ENCODE measurements at regions not wholly inside any gene's neighbourhood (a gene's known extent, or its start where the extent isn't known, plus 50 kb on each side); places are given as distances from the start of the nearest gene placed in this dataset.

GRCh38 chr3:87136066-87136596 lies 91.0 kb upstream of the CHMP2B start:
- ChIA-PET CTCF (no interaction called here), POLR2A (no interaction called here)
- no peak for DNase-seq (ENCODE audit: low read depth, low spot score)
- H3K4me3 ChIP-seq (ENCODE audit: low read depth, low read length) = no peak overlapping the region
- no peak for TF ChIP-seq CTCF (IDR thresholded peaks at IDR 0.05; ENCODE audit: insufficient read depth, low read length, missing control alignments)

- TF ChIP-seq CTCF (IDR thresholded peaks at IDR 0.05; ENCODE audit: insufficient read depth, low read length, missing control alignments) = no peak
- no peak overlapping the region for H3K4me3 ChIP-seq (ENCODE audit: low read depth, low read length)
- CTCF ChIA-PET = interaction anchor here (1.3 kb wide), 1 partner anchor 10 kb away, joined by 4 read pairs; no protein-coding TSS in a partner anchor
- no peak for DNase-seq (ENCODE audit: low read depth, low spot score)
- POLR2A ChIA-PET = no interaction called here
Observed at GRCh38 chr3:87135412-87135811, 91.7 kb upstream of the CHMP2B start.

- ChIA-PET CTCF (no interaction called here), POLR2A (no interaction called here)
- H3K4me3 ChIP-seq (ENCODE audit: low read depth, low read length) = no peak overlapping the region
- no peak for DNase-seq (ENCODE audit: low read depth, low spot score)
- no peak for TF ChIP-seq CTCF (IDR thresholded peaks at IDR 0.05; ENCODE audit: insufficient read depth, low read length, missing control alignments)
Observed at GRCh38 chr3:87132801-87133200, 94.3 kb upstream of the CHMP2B start.

GRCh38 chr3:87128006-87128405 lies 99.1 kb upstream of the CHMP2B start:
- TF ChIP-seq CTCF (IDR thresholded peaks at IDR 0.05; ENCODE audit: insufficient read depth, low read length, missing control alignments) = no peak
- POLR2A ChIA-PET = no interaction called here
- CTCF ChIA-PET = no interaction called here
- DNase-seq (ENCODE audit: low read depth, low spot score) = no peak
- no peak overlapping the region for H3K4me3 ChIP-seq (ENCODE audit: low read depth, low read length)

- no peak for DNase-seq (ENCODE audit: low read depth, low spot score)
- no peak overlapping the region for H3K4me3 ChIP-seq (ENCODE audit: low read depth, low read length)
- CTCF ChIA-PET = no interaction called here
- POLR2A ChIA-PET = no interaction called here
- no peak for TF ChIP-seq CTCF (IDR thresholded peaks at IDR 0.05; ENCODE audit: insufficient read depth, low read length, missing control alignments)
Observed at GRCh38 chr3:87127281-87127680, 99.8 kb upstream of the CHMP2B start.

- H3K4me3 ChIP-seq (ENCODE audit: low read depth, low read length) = no peak overlapping the region
- no peak for DNase-seq (ENCODE audit: low read depth, low spot score)
- TF ChIP-seq CTCF (IDR thresholded peaks at IDR 0.05; ENCODE audit: insufficient read depth, low read length, missing control alignments) = no peak
- ChIA-PET POLR2A (no interaction called here), CTCF (no interaction called here)
Observed at GRCh38 chr3:87126321-87126720, 100.8 kb upstream of the CHMP2B start.

Data from AG04449 (cell line).